ENCODE measurements at regions not wholly inside any gene's neighbourhood (a gene's known extent, or its start where the extent isn't known, plus 50 kb on each side); places are given as distances from the start of the nearest gene placed in this dataset.
A peak's percentile ranks its signal among the peaks of the same experiment; 100 is the strongest.
"Not testable (repeated sequence)": the region's sequence is repeated elsewhere in the genome, so short reads cannot be mapped to it uniquely, and the experiment has no call there.

DNA sequence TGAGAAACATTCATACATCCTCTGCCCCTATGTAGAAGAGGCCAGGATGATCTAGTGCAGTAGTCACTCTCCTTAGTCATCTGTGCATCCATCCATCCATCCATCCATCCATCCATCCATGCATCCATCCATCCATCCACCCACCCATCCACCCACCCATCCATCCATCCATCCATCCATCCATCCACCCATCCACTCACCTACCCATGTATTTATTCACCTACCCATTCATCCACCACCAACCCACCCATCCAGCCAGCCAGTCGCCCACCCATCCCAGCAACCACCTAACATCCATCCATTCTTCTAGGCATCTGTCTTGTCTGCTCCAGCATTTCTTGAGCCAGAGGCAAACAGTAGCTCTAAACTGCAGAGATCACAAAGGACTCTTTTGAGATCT is 87.1 kb downstream of the MSX2 start:
- Mint-ChIP-seq H3K4me1 (no peaks in the 10 kb centered on the region), H3K4me3 (no peak overlapping the region), H3K27me3 (no peaks in the 10 kb centered on the region), H3K36me3 (no peaks in the 10 kb centered on the region), H3K9me3 (ENCODE audit: low read depth) (no peaks in the 10 kb centered on the region), H3K27ac (no peak overlapping the region)
- no peak for ATAC-seq
- CTCF ChIA-PET: no interaction called here
- DNase-seq: no peak

DNA sequence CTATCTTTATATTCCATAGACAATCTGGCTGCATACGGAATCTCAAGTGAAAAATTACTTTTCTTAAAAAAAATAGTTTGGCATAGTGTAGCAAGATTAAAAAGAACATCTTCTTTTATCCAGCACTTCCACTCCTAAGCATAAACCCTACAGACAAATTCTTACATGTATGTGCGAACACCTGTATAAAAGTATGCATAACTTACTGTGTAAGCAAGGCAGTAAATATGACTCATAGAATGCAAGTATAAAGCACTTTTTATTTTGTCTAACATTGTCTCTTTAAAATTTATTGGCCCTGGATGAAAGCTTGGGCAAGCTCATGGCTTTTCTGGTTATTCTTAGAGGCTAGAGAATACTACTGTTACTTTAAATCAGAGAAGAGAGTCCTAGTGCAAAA is 86.4 kb downstream of the MSX2 start:
- no peaks in the 10 kb centered on the region for H3K27me3 Mint-ChIP-seq
- CTCF ChIA-PET: interaction anchor here (0.9 kb wide), 1 partner anchor 17 kb away, joined by 3 read pairs; no protein-coding TSS in a partner anchor
- no peaks in the 10 kb centered on the region for H3K9me3 Mint-ChIP-seq (ENCODE audit: low read depth)
- ATAC-seq: no peak
- H3K4me3 Mint-ChIP-seq: no peak overlapping the region
- no peaks in the 10 kb centered on the region for H3K36me3 Mint-ChIP-seq
- no peak for DNase-seq
- H3K27ac Mint-ChIP-seq: no peak overlapping the region
- no peaks in the 10 kb centered on the region for H3K4me1 Mint-ChIP-seq

DNA sequence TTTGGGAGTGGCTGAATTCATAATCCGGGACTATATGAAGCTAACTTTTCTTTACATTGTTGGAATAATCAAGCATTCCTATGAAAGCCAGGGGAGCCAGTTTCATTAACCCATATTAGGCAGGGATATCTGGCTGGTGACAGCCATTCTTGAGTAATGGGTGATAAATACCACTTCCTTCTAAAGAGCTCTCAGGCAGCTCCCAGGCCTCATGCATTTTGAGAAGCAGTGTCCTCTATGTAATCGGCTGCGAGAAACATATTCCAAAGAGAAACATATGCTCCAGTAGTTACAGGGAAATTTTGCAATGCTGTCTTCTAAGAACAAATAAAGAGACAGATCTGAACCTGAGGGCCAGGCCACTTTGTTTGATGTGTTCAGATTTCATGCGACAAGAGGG is 83.1 kb downstream of the MSX2 start:
- H3K27ac Mint-ChIP-seq: no peak overlapping the region
- no peak overlapping the region for H3K4me3 Mint-ChIP-seq
- ATAC-seq (no peak), DNase-seq (no peak)
- peaks cover 2% of the 10 kb centered on the region for H3K9me3 Mint-ChIP-seq (ENCODE audit: low read depth)
- H3K27me3 Mint-ChIP-seq: no peaks in the 10 kb centered on the region
- CTCF ChIA-PET: no interaction called here
- no peaks in the 10 kb centered on the region for H3K36me3 Mint-ChIP-seq
- no peaks in the 10 kb centered on the region for H3K4me1 Mint-ChIP-seq

DNA sequence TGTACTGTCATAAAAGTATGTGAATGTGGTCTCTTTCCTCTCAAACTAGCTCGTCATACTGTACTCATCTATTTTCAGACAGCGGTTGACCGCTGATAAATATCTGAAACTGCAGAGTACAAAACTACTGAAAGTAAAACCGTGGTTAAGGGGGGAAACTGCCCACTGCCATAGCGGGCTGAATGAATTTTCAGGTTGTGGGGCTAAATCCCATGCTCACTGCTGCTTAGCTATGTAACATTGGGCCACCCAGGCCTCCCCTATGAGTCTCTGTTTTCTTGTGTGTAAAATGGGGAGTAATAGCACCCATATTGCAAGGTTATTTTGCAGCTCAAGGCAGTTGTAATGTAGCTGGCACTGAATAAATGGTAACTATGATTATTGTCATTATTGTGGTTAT is 82.3 kb downstream of the MSX2 start:
- Mint-ChIP-seq H3K4me3 (no peak overlapping the region), H3K27ac (no peak overlapping the region), H3K4me1 (no peaks in the 10 kb centered on the region)

DNA sequence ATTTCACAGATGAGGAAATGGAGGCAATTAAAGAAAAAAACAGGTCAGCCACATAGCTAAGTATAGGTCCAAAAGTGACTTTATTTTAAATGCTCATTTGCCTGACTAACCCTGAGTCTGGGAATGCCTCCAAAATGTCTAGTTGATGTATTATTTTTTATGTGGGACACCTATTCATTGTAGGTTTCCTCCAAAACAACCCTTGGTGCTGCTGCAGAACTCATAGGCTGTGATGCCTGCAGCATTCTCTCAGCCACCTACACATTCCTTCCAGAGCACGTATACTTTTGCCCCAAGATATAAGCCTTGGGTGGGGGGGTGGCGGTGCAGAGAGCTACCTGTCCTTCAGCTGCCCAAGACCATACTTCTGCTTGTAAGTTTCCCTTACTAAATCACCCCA is 77.4 kb downstream of the MSX2 start:
- DNase-seq (no peak), ATAC-seq (no peak)
- H3K27ac Mint-ChIP-seq: no peak overlapping the region
- H3K36me3 Mint-ChIP-seq: no peaks in the 10 kb centered on the region
- H3K4me3 Mint-ChIP-seq: no peak overlapping the region
- H3K27me3 Mint-ChIP-seq: peaks cover 4% of the 10 kb centered on the region
- peaks cover 2% of the 10 kb centered on the region for H3K9me3 Mint-ChIP-seq (ENCODE audit: low read depth)
- CTCF ChIA-PET: no interaction called here
- no peaks in the 10 kb centered on the region for H3K4me1 Mint-ChIP-seq

More for the DNA sequence above, 82.3 kb downstream of the MSX2 start:
- no peak for DNase-seq
- Mint-ChIP-seq H3K27me3 (no peaks in the 10 kb centered on the region), H3K36me3 (no peaks in the 10 kb centered on the region), H3K9me3 (ENCODE audit: low read depth) (peaks cover 2% of the 10 kb centered on the region)
- no peak for ATAC-seq
- CTCF ChIA-PET: no interaction called here

DNA sequence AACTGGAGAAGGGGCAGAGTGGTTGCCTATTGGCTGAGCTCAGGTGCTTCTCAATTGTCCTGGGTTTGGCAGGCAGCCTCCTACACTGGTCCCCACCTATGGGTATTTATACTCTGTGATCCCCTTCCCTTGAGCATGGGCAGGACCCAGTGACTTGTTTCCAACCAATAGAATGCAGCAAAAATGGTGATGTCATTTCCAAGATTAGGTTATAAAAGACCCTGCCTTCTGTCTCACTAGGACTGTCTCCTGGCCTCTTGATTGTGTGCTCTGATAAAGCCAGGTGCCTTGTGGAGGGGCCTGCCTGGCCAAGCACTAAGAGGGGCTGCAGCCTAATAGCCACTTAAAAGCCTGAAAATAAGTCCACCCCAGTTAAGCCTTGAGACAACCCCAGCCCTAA is 76.1 kb downstream of the MSX2 start:
- Mint-ChIP-seq H3K36me3 (no peaks in the 10 kb centered on the region), H3K9me3 (ENCODE audit: low read depth) (peaks cover 2% of the 10 kb centered on the region), H3K4me3 (no peak overlapping the region), H3K27me3 (peaks cover 11% of the 10 kb centered on the region), H3K27ac (no peak overlapping the region), H3K4me1 (no peaks in the 10 kb centered on the region)
- CTCF ChIA-PET: interaction anchor here (0.6 kb wide), 1 partner anchor 62 kb away, joined by 3 read pairs; no protein-coding TSS in a partner anchor
- ATAC-seq: no peak
- no peak for DNase-seq

DNA sequence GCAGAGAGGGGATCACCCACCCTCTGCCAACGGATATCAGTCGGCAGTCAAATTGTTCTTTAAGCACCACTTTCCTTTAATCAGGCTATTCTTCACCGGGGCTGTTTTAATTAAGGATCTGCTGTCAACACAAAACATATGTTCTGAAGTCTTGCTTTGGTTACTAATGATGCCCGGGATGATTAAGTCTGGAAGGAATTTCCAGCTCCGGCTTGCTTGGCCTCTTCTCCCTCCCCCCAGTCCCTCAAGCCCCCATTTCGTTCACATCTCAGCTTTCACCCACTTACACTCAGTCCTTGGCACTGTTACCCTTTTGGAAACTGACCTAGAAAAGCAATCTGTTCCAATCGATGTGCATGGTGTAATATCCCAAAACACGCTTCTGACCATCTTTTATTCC is 74.7 kb downstream of the MSX2 start:
- no peak overlapping the region for H3K27ac Mint-ChIP-seq
- H3K9me3 Mint-ChIP-seq (ENCODE audit: low read depth): no peaks in the 10 kb centered on the region
- DNase-seq: no peak
- ATAC-seq: no peak
- no peaks in the 10 kb centered on the region for H3K4me1 Mint-ChIP-seq
- H3K27me3 Mint-ChIP-seq: peaks cover 12% of the 10 kb centered on the region
- H3K4me3 Mint-ChIP-seq: no peak overlapping the region
- CTCF ChIA-PET: no interaction called here
- no peaks in the 10 kb centered on the region for H3K36me3 Mint-ChIP-seq

DNA sequence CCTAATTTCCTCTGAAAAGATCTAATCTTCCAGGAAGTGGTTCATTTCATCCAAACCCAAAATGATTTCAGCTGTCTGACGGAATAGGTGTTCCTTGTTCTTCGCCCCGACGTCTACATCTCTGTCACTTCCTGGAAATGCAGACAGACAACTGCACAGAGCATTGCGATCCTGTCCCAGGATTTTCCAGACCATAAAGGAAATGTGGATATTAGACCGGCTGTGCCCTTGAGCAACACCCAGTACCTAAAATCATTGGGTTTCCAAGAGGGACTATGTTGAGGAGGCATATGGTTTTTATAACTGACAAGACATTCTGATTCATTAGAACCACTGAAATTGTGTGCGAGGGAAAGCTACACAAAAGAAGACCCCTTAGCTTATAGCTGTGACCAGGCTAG is 74.2 kb downstream of the MSX2 start:
- no peak overlapping the region for H3K4me3 Mint-ChIP-seq
- H3K4me1 Mint-ChIP-seq: no peaks in the 10 kb centered on the region
- no peak for DNase-seq
- no peak overlapping the region for H3K27ac Mint-ChIP-seq
- no peaks in the 10 kb centered on the region for H3K9me3 Mint-ChIP-seq (ENCODE audit: low read depth)
- no peak for ATAC-seq
- no peaks in the 10 kb centered on the region for H3K36me3 Mint-ChIP-seq
- CTCF ChIA-PET: no interaction called here
- H3K27me3 Mint-ChIP-seq: peaks cover 12% of the 10 kb centered on the region

DNA sequence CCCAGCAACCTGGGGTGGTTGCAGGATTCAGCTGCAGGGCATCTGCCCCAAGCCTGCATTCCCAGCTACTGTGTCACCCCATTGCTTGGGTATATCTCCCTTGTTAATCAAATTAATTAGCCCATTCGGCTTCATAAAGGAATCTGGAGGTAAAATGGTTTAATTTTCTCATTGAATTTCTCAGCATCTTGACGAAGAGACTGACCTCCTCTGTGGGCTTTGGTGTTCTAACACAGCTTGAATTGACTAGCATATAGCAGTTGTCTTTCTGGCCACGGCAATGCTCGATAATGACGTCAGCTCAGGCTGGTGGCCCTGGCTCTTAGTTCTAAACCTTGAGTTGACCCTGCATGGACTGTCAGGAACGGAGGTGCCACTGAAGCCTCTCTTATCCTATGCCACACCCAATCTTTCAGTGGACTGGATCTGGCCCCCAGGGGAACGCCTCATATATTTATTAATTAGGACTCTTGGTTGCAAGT is 72.4 kb downstream of the MSX2 start:
- peaks cover 19% of the 10 kb centered on the region for H3K27me3 Mint-ChIP-seq

DNA sequence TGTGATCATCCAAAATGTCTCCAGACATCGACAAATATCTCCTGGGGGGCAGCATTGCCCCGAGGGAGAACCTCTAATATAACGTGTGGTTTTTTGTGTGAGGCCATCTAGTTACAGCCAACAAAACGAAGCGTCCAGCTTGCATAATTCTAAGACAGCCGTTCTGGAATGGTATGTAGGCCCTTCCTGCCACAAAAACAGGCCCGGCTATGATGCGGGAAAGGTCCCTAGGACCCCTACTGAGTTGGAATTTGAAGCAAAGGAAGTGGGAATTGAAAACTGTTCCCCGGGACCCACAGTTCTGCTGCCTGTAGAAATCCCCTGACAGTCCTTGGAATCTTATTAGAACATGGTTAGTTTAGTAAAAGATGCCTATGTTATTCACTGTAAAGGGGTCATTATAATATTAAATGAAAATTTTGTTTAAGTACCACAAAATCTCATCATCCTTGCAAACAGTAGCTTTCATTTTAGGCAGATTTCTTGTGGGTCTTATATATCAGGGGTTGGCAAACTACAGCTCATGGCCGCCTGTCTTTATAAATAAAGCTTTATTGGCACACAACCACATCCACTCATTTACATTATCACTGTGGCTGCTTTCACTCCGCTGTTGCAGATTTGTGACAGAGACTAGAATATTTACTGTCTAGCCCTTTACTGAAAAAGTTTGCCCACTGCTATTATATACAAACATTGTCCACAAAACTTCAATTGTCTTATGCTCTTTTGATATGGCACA is 70.7 kb downstream of the MSX2 start:
- no peak overlapping the region for H3K4me3 Mint-ChIP-seq
- CTCF ChIA-PET: interaction anchor here (1.6 to 2.6 kb wide), 2 partner anchors 375 kb away, joined by 6 to 19 read pairs; no protein-coding TSS in a partner anchor

More for the DNA sequence above, 72.4 kb downstream of the MSX2 start:
- DNase-seq (no peak), ATAC-seq (no peak)
- Mint-ChIP-seq H3K27ac (no peak overlapping the region), H3K9me3 (ENCODE audit: low read depth) (no peaks in the 10 kb centered on the region), H3K4me3 (no peak overlapping the region), H3K4me1 (no peaks in the 10 kb centered on the region), H3K36me3 (no peaks in the 10 kb centered on the region)
- CTCF ChIA-PET: interaction anchor here (1.6 kb wide), 1 partner anchor 377 kb away, joined by 6 read pairs; no protein-coding TSS in a partner anchor

DNA sequence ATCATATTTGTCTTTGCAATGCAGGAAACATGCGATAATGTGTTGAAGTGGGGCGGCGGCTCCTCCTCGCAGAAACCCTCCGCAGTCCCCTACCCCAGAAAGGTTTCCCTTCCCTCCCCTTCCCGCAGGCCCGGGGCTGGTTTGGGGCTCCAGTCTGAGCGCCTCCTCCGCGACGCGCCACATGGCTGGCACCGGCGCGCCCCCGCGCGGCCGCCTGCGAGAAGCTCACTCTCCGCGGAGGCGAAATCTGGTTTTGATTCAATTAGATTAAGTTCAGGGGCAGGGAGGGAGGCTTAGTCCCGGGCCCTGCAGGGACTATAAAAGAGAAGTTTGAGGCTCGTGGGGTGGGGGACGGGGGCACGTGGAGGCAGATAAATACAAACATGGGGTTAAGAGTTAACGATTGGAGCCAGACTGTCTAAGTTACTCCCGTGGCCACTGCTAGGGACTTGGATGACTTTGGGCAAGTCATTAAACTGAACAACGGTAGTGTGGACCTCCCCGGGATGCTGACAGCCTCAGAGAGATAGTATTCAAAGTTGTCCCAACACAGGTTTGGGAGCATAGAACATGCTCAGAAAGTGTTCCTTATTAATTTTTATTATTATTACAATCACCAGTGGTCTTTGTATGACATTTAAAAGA is 69.4 kb downstream of the MSX2 start:
- no peaks in the 10 kb centered on the region for H3K36me3 Mint-ChIP-seq
- CTCF ChIA-PET: interaction anchor here (0.6 to 2.6 kb wide), 5 partner anchors 10 to 377 kb away, joined by 3 to 19 read pairs (median 3); no protein-coding TSS in a partner anchor
- no peaks in the 10 kb centered on the region for H3K4me1 Mint-ChIP-seq
- H3K9me3 Mint-ChIP-seq (ENCODE audit: low read depth): no peaks in the 10 kb centered on the region
- no peak overlapping the region for H3K4me3 Mint-ChIP-seq
- ATAC-seq (peak; percentile 42), DNase-seq (peak; percentile 55)
- H3K27me3 Mint-ChIP-seq: peaks cover 19% of the 10 kb centered on the region
- no peak overlapping the region for H3K27ac Mint-ChIP-seq

More for the DNA sequence above, 70.7 kb downstream of the MSX2 start:
- no peak for ATAC-seq
- Mint-ChIP-seq H3K9me3 (ENCODE audit: low read depth) (no peaks in the 10 kb centered on the region), H3K27ac (no peak overlapping the region), H3K27me3 (peaks cover 19% of the 10 kb centered on the region), H3K36me3 (no peaks in the 10 kb centered on the region), H3K4me1 (no peaks in the 10 kb centered on the region)
- no peak for DNase-seq

DNA sequence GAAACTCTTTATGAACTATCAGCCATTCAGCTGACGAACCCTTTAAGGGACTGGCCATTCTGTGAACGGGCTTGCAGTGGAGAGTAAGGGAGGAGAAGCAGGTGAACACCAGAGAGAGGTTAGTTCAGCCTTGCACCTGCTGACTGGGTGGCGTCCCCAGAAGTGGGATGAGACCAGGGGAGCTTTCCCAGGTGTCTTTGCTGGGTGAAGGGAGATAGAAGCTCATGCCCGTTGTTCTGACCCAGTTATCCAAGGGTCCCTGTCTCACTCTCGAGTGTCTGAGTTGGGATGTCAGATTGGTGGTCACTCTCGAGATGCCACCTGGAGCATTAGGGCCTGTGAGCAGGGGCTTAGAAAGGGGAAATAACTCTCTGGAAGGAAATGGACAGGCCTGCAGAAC is 68.7 kb downstream of the MSX2 start:
- no peak overlapping the region for H3K4me3 Mint-ChIP-seq
- H3K4me1 Mint-ChIP-seq: no peaks in the 10 kb centered on the region
- H3K9me3 Mint-ChIP-seq (ENCODE audit: low read depth): no peaks in the 10 kb centered on the region
- CTCF ChIA-PET: interaction anchor here (2.6 kb wide), 1 partner anchor 373 kb away, joined by 19 read pairs; no protein-coding TSS in a partner anchor
- H3K36me3 Mint-ChIP-seq: no peaks in the 10 kb centered on the region
- ATAC-seq (no peak), DNase-seq (no peak)
- peaks cover 17% of the 10 kb centered on the region for H3K27me3 Mint-ChIP-seq
- H3K27ac Mint-ChIP-seq: no peak overlapping the region

DNA sequence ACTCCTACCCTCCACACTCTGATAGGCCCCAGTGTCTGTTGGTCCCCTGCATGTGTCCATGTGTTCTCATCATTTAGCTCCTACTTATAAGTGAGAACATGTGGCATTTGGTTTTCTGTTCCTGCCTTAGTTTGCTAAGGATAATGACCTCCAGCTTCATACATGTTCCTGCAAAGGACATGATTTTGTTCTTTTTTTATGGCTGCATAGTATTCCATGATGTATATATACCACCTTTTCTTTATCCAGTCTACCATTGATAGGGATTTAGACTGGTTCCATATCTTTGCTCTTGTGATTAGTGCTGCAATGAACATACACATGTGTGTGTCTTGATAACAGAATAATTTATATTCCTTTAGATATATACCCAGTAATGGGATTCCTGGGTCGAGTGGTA is 67.9 kb downstream of the MSX2 start:
- H3K4me1 Mint-ChIP-seq; H3K9me3 Mint-ChIP-seq (ENCODE audit: low read depth); DNase-seq; H3K4me3 Mint-ChIP-seq; ATAC-seq; H3K27ac Mint-ChIP-seq; H3K36me3 Mint-ChIP-seq: not testable (repeated sequence)
- H3K27me3 Mint-ChIP-seq: peaks cover 16% of the 10 kb centered on the region
- CTCF ChIA-PET: interaction anchor here (2.6 kb wide), 1 partner anchor 372 kb away, joined by 19 read pairs; no protein-coding TSS in a partner anchor

DNA sequence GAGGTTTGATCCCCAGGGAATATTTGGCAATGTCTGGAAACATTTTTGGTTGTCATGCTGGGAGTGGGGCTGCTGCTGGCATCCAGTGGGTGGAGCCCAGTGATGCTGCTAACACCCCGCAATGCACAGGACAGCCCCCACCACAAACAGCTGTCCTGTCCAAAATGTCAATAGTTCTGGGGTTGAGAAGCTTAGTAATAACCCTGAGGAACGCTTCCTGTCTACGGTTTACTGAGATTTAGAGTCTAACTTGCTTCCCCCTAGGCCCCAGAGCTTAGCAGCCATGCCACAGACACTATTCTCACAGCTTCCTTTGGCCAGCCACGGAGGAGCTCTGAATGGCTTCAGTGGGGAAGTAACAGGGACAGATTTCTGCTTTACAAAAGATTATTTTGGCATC is 66.5 kb downstream of the MSX2 start:
- Mint-ChIP-seq H3K4me3 (no peak overlapping the region), H3K9me3 (ENCODE audit: low read depth) (no peaks in the 10 kb centered on the region), H3K36me3 (no peaks in the 10 kb centered on the region), H3K27ac (no peak overlapping the region), H3K27me3 (peaks cover 12% of the 10 kb centered on the region), H3K4me1 (no peaks in the 10 kb centered on the region)
- ATAC-seq: no peak
- CTCF ChIA-PET: no interaction called here
- DNase-seq: no peak
